Left lung (tissue), 4 donors: ENCODE measurements at regions not wholly inside any gene's neighbourhood (a gene's known extent, or its start where the extent isn't known, plus 50 kb on each side); places are given as distances from the start of the nearest gene placed in this dataset.

Experiments
- ATAC-seq: fragments of 200-7000 bp; cut with Tn5 transposase; one replicate; pipeline ENCODE4 v1.9.1; 2020; ENCODE audit warnings: moderate library complexity
- DNase-seq, 4 donors: peaks; one replicate each; pipeline ENCODE4 v3.0.0-alpha.2; 2013 to 2020
- H3K27ac ChIP-seq, 2 donors: fragments of 200-600 bp; sonication (generic) in 1 of 2; one replicate each; pipeline versions ENCODE4 v1.5.0 to v1.8.0; 2020 to 2021
- H3K27me3 ChIP-seq, 2 donors: fragments of 200-600 bp; sonication (generic) in 1 of 2; one replicate each; pipeline versions ENCODE4 v1.5.0 to v1.8.0; 2020 to 2021
- H3K36me3 ChIP-seq, 2 donors: fragments of 200-600 bp; sonication (generic) in 1 of 2; one replicate each; pipeline versions ENCODE4 v1.5.0 to v1.8.0; 2020 to 2021
- H3K4me1 ChIP-seq, 2 donors: fragments of 200-600 bp; one replicate each; pipeline ENCODE4 v1.8.0; 2021
- H3K4me3 ChIP-seq, 2 donors: fragments of 200-600 bp; sonication (generic) in 1 of 2; one replicate each; pipeline versions ENCODE4 v1.5.0 to v1.8.0; 2020 to 2021; ENCODE audit warnings: mild to moderate bottlenecking in 1 of 2
- H3K9me3 ChIP-seq, 2 donors: fragments of 200-600 bp; sonication (generic) in 1 of 2; one replicate each; pipeline versions ENCODE4 v1.5.0 to v1.8.0; 2020 to 2021
- intact Hi-C, 2 donors: fragments of 100-400 bp; cut with DNase I; formaldehyde crosslinking; loops; one replicate each; pipeline versions ENCODE4 v1.11.2 to v1.14.2; 2022
- TF ChIP-seq, protein P1 (sequence below), 2 donors: fragments of 200-600 bp; sonication (generic) in 1 of 2; IDR thresholded peaks; one replicate each; pipeline versions ENCODE4 v1.5.0 to v1.8.0; 2021; ENCODE audit warnings: antibody characterized with exemption in 2 of 2
- donor health status: DM: no; HTN: yes; CAD: no.
- donor health status: DM: no; HTN: no; CAD: no.

DNA sequence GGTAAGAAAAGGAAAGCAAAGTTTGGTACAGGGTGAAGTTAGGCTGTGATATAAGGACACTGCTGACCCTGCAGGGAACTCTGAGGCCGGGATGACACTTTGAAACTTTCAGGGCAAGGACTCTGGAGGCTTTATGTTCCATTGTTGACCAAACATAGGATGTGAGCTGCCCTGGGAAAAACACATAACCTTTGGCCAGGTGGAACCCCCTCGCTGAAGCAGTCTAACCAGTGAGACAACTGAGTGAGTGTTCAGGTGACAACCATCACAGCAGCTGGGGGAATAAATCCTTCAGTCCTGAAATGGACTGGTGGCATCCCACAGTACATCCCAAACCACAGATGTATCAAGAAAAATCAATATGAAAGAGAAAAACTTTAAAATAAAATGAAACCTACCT is 280.9 kb upstream of the CDH2 start:
- DNase-seq (no peak), ATAC-seq (no peak)
- Histone ChIP-seq H3K4me1 (no peaks in the 10 kb centered on the region), H3K36me3 (no peaks in the 10 kb centered on the region), H3K9me3 (no peaks in the 10 kb centered on the region), H3K27ac (no peak overlapping the region), H3K4me3 (no peak overlapping the region), H3K27me3 (no peaks in the 10 kb centered on the region)
- intact Hi-C loops: no loop called here
- TF ChIP-seq, protein P1, sequence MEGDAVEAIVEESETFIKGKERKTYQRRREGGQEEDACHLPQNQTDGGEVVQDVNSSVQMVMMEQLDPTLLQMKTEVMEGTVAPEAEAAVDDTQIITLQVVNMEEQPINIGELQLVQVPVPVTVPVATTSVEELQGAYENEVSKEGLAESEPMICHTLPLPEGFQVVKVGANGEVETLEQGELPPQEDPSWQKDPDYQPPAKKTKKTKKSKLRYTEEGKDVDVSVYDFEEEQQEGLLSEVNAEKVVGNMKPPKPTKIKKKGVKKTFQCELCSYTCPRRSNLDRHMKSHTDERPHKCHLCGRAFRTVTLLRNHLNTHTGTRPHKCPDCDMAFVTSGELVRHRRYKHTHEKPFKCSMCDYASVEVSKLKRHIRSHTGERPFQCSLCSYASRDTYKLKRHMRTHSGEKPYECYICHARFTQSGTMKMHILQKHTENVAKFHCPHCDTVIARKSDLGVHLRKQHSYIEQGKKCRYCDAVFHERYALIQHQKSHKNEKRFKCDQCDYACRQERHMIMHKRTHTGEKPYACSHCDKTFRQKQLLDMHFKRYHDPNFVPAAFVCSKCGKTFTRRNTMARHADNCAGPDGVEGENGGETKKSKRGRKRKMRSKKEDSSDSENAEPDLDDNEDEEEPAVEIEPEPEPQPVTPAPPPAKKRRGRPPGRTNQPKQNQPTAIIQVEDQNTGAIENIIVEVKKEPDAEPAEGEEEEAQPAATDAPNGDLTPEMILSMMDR (IDR thresholded peaks at IDR 0.05): no peak

DNA sequence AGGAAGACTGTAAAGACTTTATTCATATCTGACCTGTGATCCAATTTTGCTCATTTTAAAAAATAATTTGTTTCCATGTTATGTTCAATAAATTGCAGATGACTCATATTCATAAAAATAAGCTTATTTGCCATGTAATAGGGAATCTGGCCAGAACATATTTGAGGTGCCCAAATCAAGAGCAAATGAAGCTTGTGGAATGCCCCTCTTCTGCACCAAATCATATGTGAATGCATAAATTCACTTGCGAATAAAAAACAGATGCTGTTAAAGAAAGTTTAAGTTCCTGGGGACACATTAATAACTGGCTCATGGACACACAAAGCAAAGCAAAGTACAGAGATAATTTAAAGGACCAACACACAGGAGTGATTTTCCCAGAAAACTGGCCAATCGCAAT is 279.0 kb upstream of the CDH2 start:
- ATAC-seq (no peak), DNase-seq (no peak)
- H3K36me3 ChIP-seq: no peaks in the 10 kb centered on the region
- no peak overlapping the region for H3K27ac ChIP-seq
- H3K4me1 ChIP-seq: no peaks in the 10 kb centered on the region
- H3K9me3 ChIP-seq: no peaks in the 10 kb centered on the region
- H3K4me3 ChIP-seq: no peak overlapping the region
- TF ChIP-seq, protein P1 (IDR thresholded peaks at IDR 0.05): no peak
- no peaks in the 10 kb centered on the region for H3K27me3 ChIP-seq
- intact Hi-C loops: no loop called here

DNA sequence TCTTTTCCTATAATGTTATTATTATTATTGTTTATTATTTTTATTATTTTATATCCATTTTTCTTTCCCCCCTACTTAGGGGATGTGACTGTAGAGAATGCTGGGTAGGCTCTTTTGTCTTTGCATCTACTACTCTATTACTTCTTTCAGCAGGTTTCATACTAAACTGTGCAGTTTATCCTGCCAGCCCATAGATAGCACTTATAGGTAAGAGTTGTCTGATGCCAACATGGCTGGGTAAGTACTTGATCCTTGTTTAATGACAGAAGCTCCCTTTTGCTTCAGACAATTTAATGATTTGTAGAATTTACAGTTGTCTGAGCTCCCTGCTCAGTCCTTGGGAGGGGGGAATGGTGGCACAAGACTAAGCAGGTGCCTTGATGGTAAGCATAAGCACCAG is 262.9 kb upstream of the CDH2 start:
- peaks cover 0 to 7% of the 10 kb centered on the region in 2 donors for H3K9me3 ChIP-seq
- H3K4me1 ChIP-seq: no peaks in the 10 kb centered on the region
- H3K36me3 ChIP-seq: no peaks in the 10 kb centered on the region
- H3K27me3 ChIP-seq: no peaks in the 10 kb centered on the region
- no peak overlapping the region for H3K27ac ChIP-seq
- TF ChIP-seq, protein P1 (IDR thresholded peaks at IDR 0.05): no peak
- ATAC-seq: no peak
- DNase-seq: no peak
- H3K4me3 ChIP-seq: no peak overlapping the region
- intact Hi-C loops: no loop called here

DNA sequence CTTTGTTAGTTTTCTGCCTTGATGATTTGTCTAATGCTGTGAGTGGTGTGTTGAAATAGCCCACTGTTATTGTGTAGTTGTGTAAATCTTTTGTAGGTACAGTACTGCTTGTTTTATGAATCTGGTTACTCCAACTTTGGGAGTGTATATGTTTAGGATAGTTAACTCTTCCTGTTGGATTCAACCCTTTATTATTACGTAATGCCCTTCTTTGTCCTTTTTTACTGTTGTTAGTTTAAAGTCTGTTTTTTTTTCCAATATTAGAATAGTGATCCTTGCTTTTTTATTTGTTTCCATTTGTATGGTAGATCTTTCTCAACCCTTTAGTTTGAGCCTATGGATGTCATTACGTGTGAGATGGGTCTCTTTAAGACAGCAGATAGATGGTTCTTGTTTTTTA is 261.5 kb upstream of the CDH2 start:
- TF ChIP-seq, protein P1 (IDR thresholded peaks at IDR 0.05): no peak
- no peak for ATAC-seq

DNA sequence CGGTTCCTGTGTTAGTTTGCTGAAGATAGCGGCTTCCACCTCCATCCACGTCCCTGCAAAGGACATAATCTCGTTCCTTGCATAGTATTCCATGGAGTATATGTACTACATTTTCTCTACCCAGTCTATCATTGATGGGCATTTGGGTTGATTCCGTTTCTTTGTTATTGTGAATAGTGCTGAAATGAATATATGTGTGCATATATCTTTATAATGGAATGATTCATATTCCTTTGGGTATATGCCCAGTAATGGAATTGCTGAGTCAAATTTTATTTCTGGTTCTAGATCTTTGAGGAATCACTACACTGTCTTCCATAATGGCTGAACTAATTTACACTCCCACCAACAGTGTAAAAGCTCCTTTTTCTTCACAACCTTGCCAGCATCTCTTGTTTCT is 255.4 kb upstream of the CDH2 start:
- Histone ChIP-seq H3K36me3 (no peaks in the 10 kb centered on the region), H3K27ac (no peak overlapping the region), H3K27me3 (no peaks in the 10 kb centered on the region), H3K9me3 (peaks cover 0 to 9% of the 10 kb centered on the region in 2 donors), H3K4me1 (no peaks in the 10 kb centered on the region), H3K4me3 (no peak overlapping the region)
- intact Hi-C loops: no loop called here
- TF ChIP-seq, protein P1 (IDR thresholded peaks at IDR 0.05): no peak
- ATAC-seq (no peak), DNase-seq (no peak)

More for the DNA sequence above, 261.5 kb upstream of the CDH2 start:
- Histone ChIP-seq H3K27ac (no peak overlapping the region), H3K4me1 (no peaks in the 10 kb centered on the region), H3K4me3 (no peak overlapping the region), H3K9me3 (peaks cover 0 to 7% of the 10 kb centered on the region in 2 donors), H3K27me3 (no peaks in the 10 kb centered on the region), H3K36me3 (no peaks in the 10 kb centered on the region)
- DNase-seq: no peak
- intact Hi-C loops: no loop called here
